ENCODE measurements at regions not wholly inside any gene's neighbourhood (a gene's known extent, or its start where the extent isn't known, plus 50 kb on each side); places are given as distances from the start of the nearest gene placed in this dataset.

- H3K9me3 ChIP-seq (replicated peaks; ENCODE audit: control insufficient read depth, insufficient read depth, low read length), result peaks cover 13% of the 10 kb centered on the region
- no peaks in the 10 kb centered on the region for H3K4me1 ChIP-seq (ENCODE audit: control insufficient read depth, extremely low read depth, insufficient read depth, low read length)
- no peak overlapping the region for H3K9ac ChIP-seq (replicated peaks; ENCODE audit: extremely low read depth, insufficient read depth, low read length)
- DNase-seq (ENCODE audit: low read depth, low spot score) (no peak), FAIRE-seq (no peak)
- ChIA-PET CTCF (no interaction called here), POLR2A (no interaction called here)
- no peak for TF ChIP-seq POLR2A (IDR thresholded peaks at IDR 0.05; ENCODE audit: low read depth, low read length)
- TF ChIP-seq FOS (IDR thresholded peaks at IDR 0.05; ENCODE audit: borderline replicate concordance, insufficient read depth, low read length), result no peak
- TF ChIP-seq CTCF (IDR thresholded peaks at IDR 0.05; ENCODE audit: extremely low read depth in 1 of 2, insufficient read depth in 1 of 2, low read depth in 1 of 2, low read length in 2 of 2), result no peak
- no peak for TF ChIP-seq POLR2AphosphoS5 (IDR thresholded peaks at IDR 0.05; ENCODE audit: insufficient read depth, low read depth, low read length)
- no peak for TF ChIP-seq JUN (IDR thresholded peaks at IDR 0.05; ENCODE audit: borderline replicate concordance, insufficient read depth, insufficient read length, low read depth)
- TF ChIP-seq MYC (IDR thresholded peaks at IDR 0.05; ENCODE audit: low read depth, low read length), result no peak
- no peak for TF ChIP-seq MAX (IDR thresholded peaks at IDR 0.05; ENCODE audit: insufficient read depth, insufficient read length)
- TF ChIP-seq GATA2 (IDR thresholded peaks at IDR 0.05; ENCODE audit: insufficient read depth, insufficient read length, low read depth, low read length), result no peak
- no peak for TF ChIP-seq EZH2 (IDR thresholded peaks at IDR 0.05; ENCODE audit: borderline replicate concordance, low read depth, low read length, severe bottlenecking)
- H3K36me3 ChIP-seq (ENCODE audit: control insufficient read depth in 2 of 2, extremely low read depth in 1 of 2, insufficient read depth in 2 of 2, low read length in 2 of 2), result no peaks in the 10 kb centered on the region
- no peak overlapping the region for H3K4me2 ChIP-seq (ENCODE audit: insufficient read depth, low read length)
- dilution Hi-C loops (cut with MboI; ENCODE audit: extremely low pct_ligation_motif_present, low sequenced_read_pairs), result no loop called here
- H3K79me2 ChIP-seq (ENCODE audit: control insufficient read depth, insufficient read depth, low read length), result no peaks in the 10 kb centered on the region
- no peak overlapping the region for H3K4me3 ChIP-seq (replicated peaks in 1 of 3; ENCODE audit: insufficient read depth in 1 of 3, low read depth in 1 of 3, low read length in 3 of 3)
- H3K9me1 ChIP-seq (replicated peaks; ENCODE audit: control insufficient read depth, extremely low read depth, insufficient read depth, low read length), result no peaks in the 10 kb centered on the region
- H3K27ac ChIP-seq (ENCODE audit: insufficient read depth, low read depth, low read length), result no peak overlapping the region
- BruUV-seq (replicated peaks), result no TSS peak
- intact Hi-C loops (cut with micrococcal nuclease), result no loop called here
- H2AFZ ChIP-seq (ENCODE audit: low read depth, low read length), result no peak overlapping the region
- H3K27me3 ChIP-seq (ENCODE audit: control insufficient read depth in 2 of 2, insufficient read depth in 2 of 2, low read length in 2 of 2), result no peaks in the 10 kb centered on the region
- H4K20me1 ChIP-seq (replicated peaks; ENCODE audit: control insufficient read depth, extremely low read depth, insufficient read depth, low read length), result no peaks in the 10 kb centered on the region
Observed at GRCh38 chr14:98501836-98502235, 770.2 kb downstream of the BCL11B start.
